ENCODE measurements at regions not wholly inside any gene's neighbourhood (a gene's known extent, or its start where the extent isn't known, plus 50 kb on each side); places are given as distances from the start of the nearest gene placed in this dataset.
"Not testable (repeated sequence)": the region's sequence is repeated elsewhere in the genome, so short reads cannot be mapped to it uniquely, and the experiment has no call there.

GRCh38 chr21:15466329-15466728 is 263.5 kb upstream of the USP25 start:
- ATAC-seq (ENCODE audit: poor library complexity) (no peak), DNase-seq (no peak)
- intact Hi-C loops (cut with DNase I), result no loop called here

GRCh38 chr21:15468368-15468767 is 261.4 kb upstream of the USP25 start:
- ATAC-seq (ENCODE audit: poor library complexity) (peak; percentile 52), DNase-seq (no peak)
- intact Hi-C loops (cut with DNase I), result no loop called here

GRCh38 chr21:15472108-15473040 is 257.4 kb upstream of the USP25 start:
- ATAC-seq (ENCODE audit: poor library complexity) (peak; percentile 90), DNase-seq (no peak)
- intact Hi-C loops (cut with DNase I), result no loop called here

- DNase-seq; intact Hi-C loops (cut with DNase I); ATAC-seq (ENCODE audit: poor library complexity): not testable (repeated sequence)
Observed at GRCh38 chr21:15477773-15478172, 252.0 kb upstream of the USP25 start.

GRCh38 chr21:15480160-15480559 is 249.6 kb upstream of the USP25 start:
- no peak for DNase-seq
- intact Hi-C loops (cut with DNase I), result loop anchor here (5.0 kb wide), 1 partner anchor 418 kb away; the partner anchor contains the start of gene NRIP1
- ATAC-seq (ENCODE audit: poor library complexity), result no peak

GRCh38 chr21:15483138-15483780 is 246.5 kb upstream of the USP25 start:
- ATAC-seq (ENCODE audit: poor library complexity), result peak; percentile 100
- intact Hi-C loops (cut with DNase I), result loop anchor here (2.0 to 5.0 kb wide), 2 partner anchors 421 to 618 kb away; partner anchors contain the start of gene NRIP1
- DNase-seq, result peak; percentile 88

GRCh38 chr21:15486460-15487195 is 243.2 kb upstream of the USP25 start:
- intact Hi-C loops (cut with DNase I), result no loop called here
- DNase-seq, result no peak
- ATAC-seq (ENCODE audit: poor library complexity), result no peak

- ATAC-seq (ENCODE audit: poor library complexity), result no peak
- no peak for DNase-seq
- intact Hi-C loops (cut with DNase I), result no loop called here
Observed at GRCh38 chr21:15487196-15487550, 242.6 kb upstream of the USP25 start.

GRCh38 chr21:15491100-15491499 is 238.7 kb upstream of the USP25 start:
- DNase-seq (no peak), ATAC-seq (ENCODE audit: poor library complexity) (no peak)
- intact Hi-C loops (cut with DNase I), result no loop called here

GRCh38 chr21:15493646-15494045 is 236.1 kb upstream of the USP25 start:
- ATAC-seq (ENCODE audit: poor library complexity) (no peak), DNase-seq (no peak)
- intact Hi-C loops (cut with DNase I), result no loop called here

GRCh38 chr21:15494481-15494880 is 235.3 kb upstream of the USP25 start:
- intact Hi-C loops (cut with DNase I), result no loop called here
- DNase-seq (no peak), ATAC-seq (ENCODE audit: poor library complexity) (no peak)

- intact Hi-C loops (cut with DNase I), result no loop called here
- no peak for DNase-seq
- no peak for ATAC-seq (ENCODE audit: poor library complexity)
Observed at GRCh38 chr21:15495965-15496364, 233.8 kb upstream of the USP25 start.

GRCh38 chr21:15496911-15497310 is 232.9 kb upstream of the USP25 start:
- no peak for ATAC-seq (ENCODE audit: poor library complexity)
- intact Hi-C loops (cut with DNase I), result no loop called here
- DNase-seq, result no peak

GRCh38 chr21:15498455-15498854 is 231.3 kb upstream of the USP25 start:
- intact Hi-C loops (cut with DNase I), result no loop called here
- ATAC-seq (ENCODE audit: poor library complexity) (no peak), DNase-seq (no peak)

- intact Hi-C loops (cut with DNase I), result no loop called here
- DNase-seq (no peak), ATAC-seq (ENCODE audit: poor library complexity) (no peak)
Observed at GRCh38 chr21:15506086-15506485, 223.7 kb upstream of the USP25 start.

- ATAC-seq (ENCODE audit: poor library complexity) (no peak), DNase-seq (no peak)
- intact Hi-C loops (cut with DNase I), result no loop called here
Observed at GRCh38 chr21:15508554-15508953, 221.2 kb upstream of the USP25 start.

GRCh38 chr21:15514073-15514946 is 215.5 kb upstream of the USP25 start:
- intact Hi-C loops (cut with DNase I), result no loop called here
- ATAC-seq (ENCODE audit: poor library complexity) (no peak), DNase-seq (no peak)

GRCh38 chr21:15515908-15516307 is 213.9 kb upstream of the USP25 start:
- ATAC-seq (ENCODE audit: poor library complexity), result no peak
- DNase-seq, result no peak
- intact Hi-C loops (cut with DNase I), result no loop called here

Data from Right ventricle myocardium superior (tissue), 1 donor.